GM18517 (cell line): ENCODE measurements at regions not wholly inside any gene's neighbourhood (a gene's known extent, or its start where the extent isn't known, plus 50 kb on each side); places are given as distances from the start of the nearest gene placed in this dataset.
"Not testable (repeated sequence)": the region's sequence is repeated elsewhere in the genome, so short reads cannot be mapped to it uniquely, and the experiment has no call there.

ENCODE experiments used
- ATAC-seq: cut with Tn5 transposase; IDR thresholded peaks from one replicate; pipeline ENCODE4 v1.9.1; 2021; ENCODE audit warnings: mild to moderate bottlenecking, moderate library complexity; ENCODE audit not compliant: unreplicated experiment

DNA sequence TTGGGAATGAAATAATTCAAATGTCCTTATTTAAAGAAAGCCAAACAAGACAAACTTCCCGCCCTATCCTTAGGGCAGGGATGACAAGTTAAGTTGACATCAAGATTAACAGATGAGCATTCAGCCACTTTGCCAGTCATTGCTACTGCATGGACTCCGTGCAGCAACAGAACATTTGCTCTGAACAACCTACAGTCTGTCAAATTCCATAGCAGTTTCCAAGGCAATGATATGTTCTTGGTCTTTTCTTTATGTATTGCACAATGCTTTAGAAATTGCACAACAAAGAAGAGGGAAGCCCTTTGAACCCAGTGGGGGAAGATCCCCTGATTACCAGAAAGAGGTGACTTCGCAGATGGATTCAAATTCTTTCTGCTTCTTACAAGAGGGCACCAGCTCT lies 269.8 kb downstream of the BCAT1 start:
- ATAC-seq = no peak

DNA sequence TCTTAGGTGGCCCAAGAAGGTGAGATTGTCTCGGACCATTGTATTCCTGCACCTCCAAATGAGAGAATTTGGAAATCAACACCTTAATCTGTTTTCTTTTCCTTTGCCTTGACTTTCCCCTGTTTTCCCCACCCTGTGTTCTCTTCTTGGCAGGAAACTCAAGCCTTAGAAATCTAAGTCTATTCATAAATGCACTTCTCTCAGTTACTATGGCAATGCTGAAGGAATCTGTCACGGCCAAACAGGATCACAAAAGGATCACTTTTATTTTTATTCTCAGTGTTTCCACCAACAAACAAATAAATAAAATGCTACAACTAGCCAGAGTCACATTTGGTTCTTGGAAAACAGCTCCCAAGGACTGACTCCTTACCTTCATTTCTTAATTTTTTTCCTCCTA lies 270.5 kb downstream of the BCAT1 start:
- no peak for ATAC-seq

DNA sequence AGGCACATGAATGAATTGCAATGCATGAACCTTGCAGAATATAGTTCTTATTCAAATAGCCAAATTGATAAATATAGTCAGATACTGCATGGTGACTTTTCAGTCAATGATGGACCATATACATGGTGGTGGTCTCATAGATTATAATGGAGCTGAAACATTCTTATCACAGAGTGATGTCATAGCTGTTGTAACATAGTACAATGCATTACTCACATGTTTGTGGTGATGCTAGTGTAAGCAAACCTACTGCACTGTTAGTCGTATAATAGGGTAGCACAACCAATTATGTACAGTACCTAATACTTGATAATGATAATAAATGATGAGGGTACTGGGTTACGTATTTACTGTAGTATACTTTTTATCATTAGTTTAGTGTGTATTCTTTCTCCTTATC lies 280.3 kb downstream of the BCAT1 start:
- no peak for ATAC-seq

DNA sequence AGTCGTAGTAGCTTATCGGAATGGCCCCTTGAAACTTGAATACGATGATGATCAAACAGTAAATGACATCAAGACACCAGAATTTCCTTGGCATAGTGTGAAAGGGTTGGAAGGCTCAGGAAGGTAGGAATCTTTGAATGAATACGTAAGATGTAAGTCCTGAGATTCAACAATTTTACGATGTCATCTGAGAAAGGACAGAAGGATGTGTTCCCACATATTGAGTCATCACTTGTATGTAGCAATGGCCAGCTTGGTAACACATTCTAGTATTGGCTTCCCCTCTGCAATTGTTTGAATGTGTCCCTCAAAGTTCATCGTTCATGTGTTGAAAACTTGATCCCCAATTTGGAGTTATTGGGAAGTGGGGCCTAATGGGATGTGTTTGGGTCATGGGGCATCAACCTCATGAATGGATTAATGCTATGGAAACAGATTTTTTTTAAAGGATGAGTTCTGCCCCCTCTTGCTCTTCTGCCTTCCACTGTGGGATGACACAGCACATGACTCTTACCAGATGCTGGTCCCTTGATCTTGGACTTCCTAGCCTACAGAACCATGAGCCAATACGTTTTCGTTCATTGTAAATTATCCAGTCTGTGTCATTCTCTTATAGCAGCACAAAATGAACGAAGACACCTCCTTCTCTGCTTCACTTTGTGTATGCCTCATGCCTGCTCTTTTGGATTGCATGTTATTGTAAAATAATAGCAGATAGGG lies 284.6 kb downstream of the BCAT1 start:
- no peak for ATAC-seq

GRCh38 chr12:24661657-24662096 lies 287.2 kb downstream of the BCAT1 start:
- ATAC-seq = no peak

GRCh38 chr12:24659016-24659415 lies 289.9 kb downstream of the BCAT1 start:
- no peak for ATAC-seq

- ATAC-seq = not testable (repeated sequence)
These were observed 294.6 kb downstream of the BCAT1 start for GRCh38 chr12:24654344-24654743.

GRCh38 chr12:24649634-24650033 lies 299.3 kb downstream of the BCAT1 start:
- ATAC-seq = no peak

- ATAC-seq = no peak
These were observed 299.7 kb downstream of the BCAT1 start for GRCh38 chr12:24649209-24649608.

DNA sequence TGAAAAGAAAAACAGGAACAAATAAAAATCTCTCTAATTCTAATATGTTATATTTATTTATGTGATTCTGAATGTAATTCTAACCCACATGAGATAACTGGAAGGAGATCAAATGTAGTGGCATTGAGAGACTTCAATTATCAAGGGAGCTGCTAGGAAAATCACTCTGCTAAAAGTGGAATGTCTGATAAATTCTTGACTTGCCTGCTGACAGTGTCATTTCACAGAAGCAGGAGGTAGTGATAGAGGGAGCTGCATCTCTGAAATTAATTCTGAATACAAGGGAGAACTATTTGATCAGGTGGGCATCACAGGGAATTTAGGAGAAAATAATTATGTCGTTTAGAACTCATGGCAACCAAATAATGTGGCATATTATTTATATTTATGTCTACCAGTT lies 303.6 kb downstream of the BCAT1 start:
- ATAC-seq = no peak

- no peak for ATAC-seq
These were observed 305.5 kb downstream of the BCAT1 start for GRCh38 chr12:24643120-24644119.

DNA sequence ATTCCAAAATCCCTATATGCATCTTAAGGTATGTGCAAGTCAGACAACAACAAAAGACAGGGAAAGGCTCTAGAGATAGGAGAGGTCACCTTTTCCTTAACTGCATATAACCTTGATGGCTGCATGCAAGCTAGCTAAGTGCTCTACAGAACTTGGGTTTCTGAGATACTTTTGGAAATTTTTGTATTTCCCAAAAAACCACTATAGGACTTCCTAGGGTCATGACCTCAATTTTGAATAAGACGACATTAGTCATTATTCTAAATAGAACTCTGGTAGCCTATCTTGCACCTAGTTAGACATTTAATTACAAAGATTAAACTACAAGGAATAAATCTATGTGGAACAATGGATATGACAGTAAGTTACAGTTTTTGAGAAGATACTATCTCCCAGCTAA lies 309.3 kb downstream of the BCAT1 start:
- ATAC-seq = no peak

- no peak for ATAC-seq
These were observed 316.4 kb downstream of the BCAT1 start for GRCh38 chr12:24632466-24632865.

DNA sequence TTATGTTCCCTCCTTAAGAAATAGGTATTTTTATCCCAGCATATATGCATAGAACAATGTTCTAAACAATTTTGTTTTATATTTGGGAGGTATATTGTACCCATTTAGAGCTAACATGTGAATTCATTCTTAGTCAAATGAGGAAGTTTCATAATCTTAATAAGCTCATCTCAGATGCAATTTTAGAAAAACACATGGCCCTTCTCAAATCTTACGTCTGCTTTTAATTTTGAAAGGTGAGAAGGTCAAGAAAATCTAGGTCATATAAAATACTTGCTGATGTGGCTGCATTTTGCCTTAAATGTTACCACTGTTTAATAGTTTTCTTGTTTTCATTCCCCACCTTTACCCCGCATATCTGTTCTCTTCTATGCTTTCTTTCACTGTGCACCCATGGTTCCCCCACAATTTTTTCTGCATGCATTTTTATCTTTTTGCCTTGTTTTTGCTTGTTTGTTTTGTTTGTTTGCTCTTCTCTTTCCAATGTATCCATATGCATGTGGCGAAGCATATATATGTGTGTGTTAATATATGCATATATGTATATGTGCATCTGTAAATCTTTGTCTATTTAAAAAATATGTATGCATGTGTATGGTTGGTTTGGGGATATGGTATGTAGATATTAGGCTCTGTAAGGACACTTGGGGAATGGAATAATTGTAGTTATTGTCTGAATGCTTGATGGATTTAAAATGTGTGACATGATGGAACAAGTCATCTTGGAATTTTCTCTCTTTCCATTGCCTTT lies 317.1 kb downstream of the BCAT1 start:
- no peak for ATAC-seq

DNA sequence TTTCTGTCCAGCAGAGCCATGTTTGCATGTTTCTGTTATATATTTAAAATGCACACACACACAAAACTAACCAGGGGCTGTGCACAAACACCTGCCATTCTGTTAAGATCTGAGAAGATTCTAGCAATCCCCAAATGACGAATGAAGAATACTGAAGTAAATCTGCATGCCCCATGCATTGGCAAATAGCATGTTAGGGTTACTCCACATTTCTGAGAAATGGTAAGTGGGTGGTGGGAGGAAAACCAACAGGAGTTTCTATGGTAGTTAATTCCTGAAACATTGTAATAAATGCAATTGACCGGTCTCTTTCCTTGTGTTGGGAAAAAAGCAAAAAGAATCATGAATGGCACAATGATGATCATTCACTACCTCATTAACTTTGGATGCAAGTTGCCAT lies 318.0 kb downstream of the BCAT1 start:
- ATAC-seq = no peak

DNA sequence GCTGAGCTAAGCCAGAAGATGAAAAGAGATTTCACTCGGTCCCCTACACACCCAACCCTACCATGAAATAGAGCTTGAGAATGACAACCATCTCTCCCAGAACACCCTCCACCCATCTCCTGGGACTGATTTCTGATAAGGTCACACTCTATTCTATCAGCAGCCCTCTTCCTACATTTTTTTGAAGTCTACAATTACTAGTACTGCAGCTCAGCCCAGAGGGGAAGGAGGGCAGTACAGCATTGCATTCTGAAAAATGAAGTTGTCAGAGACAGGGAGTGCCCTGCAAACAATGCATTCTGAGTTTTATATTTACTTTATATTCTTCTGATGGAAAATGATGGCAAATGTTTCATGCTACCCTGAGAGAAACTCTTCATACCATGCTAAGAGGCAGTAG lies 318.5 kb downstream of the BCAT1 start:
- no peak for ATAC-seq

DNA sequence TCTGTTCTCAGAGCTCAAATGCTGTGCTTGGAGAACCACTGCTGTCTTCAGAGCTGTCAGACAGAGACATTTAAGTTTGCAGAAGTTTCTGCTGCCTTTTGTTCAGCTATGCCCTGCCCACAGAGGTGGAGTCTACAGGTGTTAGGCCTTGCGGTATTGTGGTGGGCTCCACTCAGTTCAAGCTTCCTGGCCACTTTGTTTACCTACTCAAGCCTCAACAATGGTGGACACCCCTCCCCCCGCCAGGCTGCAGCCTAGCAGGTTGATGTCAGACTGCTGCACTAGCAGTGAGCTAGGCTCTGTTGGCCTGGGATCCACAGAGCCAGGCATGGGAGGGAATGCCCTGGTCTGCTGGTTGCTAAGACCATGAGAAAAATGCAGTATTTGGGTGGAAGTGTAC lies 323.8 kb downstream of the BCAT1 start:
- no peak for ATAC-seq

- not testable (repeated sequence) for ATAC-seq
These were observed 328.9 kb downstream of the BCAT1 start for GRCh38 chr12:24619954-24620353.

DNA sequence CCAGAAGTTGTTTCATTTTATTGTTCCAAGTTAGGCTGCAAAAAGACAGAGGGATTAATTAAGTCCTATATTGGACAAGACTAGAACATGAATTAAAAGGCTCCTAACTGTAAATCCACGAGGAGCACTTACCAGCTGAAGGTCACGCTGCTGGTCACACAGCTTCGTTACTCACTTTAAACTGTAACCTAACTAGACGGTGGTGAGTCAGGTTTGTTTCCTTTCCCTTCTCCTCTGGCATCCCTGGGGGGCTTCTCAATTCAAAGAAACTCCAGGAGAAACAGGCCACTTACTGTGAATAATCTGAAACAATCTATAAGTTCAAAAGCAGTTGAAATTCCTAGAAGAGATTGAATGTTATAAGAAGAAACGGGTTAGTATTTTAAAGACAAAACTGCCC lies 331.4 kb downstream of the BCAT1 start:
- ATAC-seq = no peak

- ATAC-seq = no peak
These were observed 332.9 kb downstream of the BCAT1 start for GRCh38 chr12:24615967-24616411.

DNA sequence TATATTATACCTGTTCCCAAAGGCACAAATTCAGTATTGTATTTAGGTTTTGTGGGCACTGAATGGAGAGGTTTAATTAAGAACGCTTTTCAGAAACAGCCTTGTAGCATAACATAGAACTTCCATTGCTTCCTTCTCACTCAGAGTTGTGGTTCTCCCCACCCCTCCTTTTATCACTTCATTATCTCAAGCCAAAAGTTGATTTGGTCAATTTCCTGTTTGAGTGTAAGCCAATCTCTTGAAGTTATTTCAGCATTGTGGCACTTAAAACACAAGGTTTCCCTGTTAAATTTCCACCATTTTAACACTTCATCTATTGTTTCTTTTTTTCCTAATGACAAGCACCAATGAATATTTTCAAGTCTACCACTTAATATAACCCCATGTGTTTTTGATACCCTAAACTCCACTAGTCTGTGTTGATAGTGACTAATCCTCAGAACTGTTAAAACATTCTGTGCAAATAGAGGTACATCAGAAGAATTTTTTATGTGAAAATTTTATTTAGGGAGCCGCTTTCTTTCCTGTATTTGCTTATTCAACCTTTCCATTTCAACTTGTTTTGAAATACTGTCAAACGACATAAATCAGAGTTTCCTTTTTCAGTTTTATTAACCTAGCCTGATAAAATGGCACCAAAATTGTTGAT lies 340.1 kb downstream of the BCAT1 start:
- no peak for ATAC-seq
